IMR-90 (cell line): ENCODE measurements at regions not wholly inside any gene's neighbourhood (a gene's known extent, or its start where the extent isn't known, plus 50 kb on each side); places are given as distances from the start of the nearest gene placed in this dataset.

Experiments used
- ATAC-seq: fragments of 200-7000 bp; cut with Tn5 transposase; 2 replicates; pipeline ENCODE4 v1.9.1; 2020; ENCODE audit warnings: low read depth, mild to moderate bottlenecking, moderate library complexity
- BruUV-seq: library from RNA; stranded (reverse); fragments of 400-500 nt; replicated peaks from 2 replicates; lab custom pipeline; 2021; lab: Mats Ljungman, UMichigan
- CTCF ChIA-PET: fragments of 300-600 bp; formaldehyde crosslinking; extraction: SDS; loops from one replicate; lab custom pipeline; 2021; ENCODE audit warnings: antibody characterized with exemption; lab: Yijun Ruan, JAX
- POLR2A ChIA-PET: fragments of 300-600 bp; sonication (Branson Sonifier 250); formaldehyde crosslinking; loops from one replicate; lab custom pipeline; 2022; ENCODE audit warnings: antibody characterized with exemption; ENCODE audit not compliant: unreplicated experiment; lab: Charles Lee
- DNase-seq: peaks from one replicate; pipeline ENCODE4 v3.0.0; 2013
- H2AFZ ChIP-seq: replicated peaks from 2 replicates; pipeline ENCODE3; 2013; ENCODE audit warnings: low read length, mild to moderate bottlenecking; ENCODE audit not compliant: poor library complexity
- H2AK5ac ChIP-seq: 2 replicates; pipeline ENCODE4 v1.6.1; 2013; ENCODE audit warnings: low read depth, low read length, inconsistent platforms
- H2AK9ac ChIP-seq: replicated peaks from 2 replicates; pipeline ENCODE3; 2013; ENCODE audit warnings: mild to moderate bottlenecking, low read depth, low read length, moderate library complexity; ENCODE audit not compliant: poor library complexity
- H2BK120ac ChIP-seq: 2 replicates; pipeline ENCODE4 v1.6.1; 2013; ENCODE audit warnings: low read depth, low read length, inconsistent platforms
- H2BK15ac ChIP-seq: 3 replicates; pipeline ENCODE4 v1.6.1; 2013; ENCODE audit warnings: low read depth, low read length, inconsistent platforms
- H2BK20ac ChIP-seq: 2 replicates; pipeline ENCODE4 v1.6.1; 2013; ENCODE audit warnings: low read depth, mild to moderate bottlenecking, inconsistent platforms, low read length, moderate library complexity
- H2BK5ac ChIP-seq: 2 replicates; pipeline ENCODE4 v1.6.1; 2013; ENCODE audit warnings: mild to moderate bottlenecking, low read depth, low read length, inconsistent platforms; ENCODE audit not compliant: poor library complexity, severe bottlenecking
- H3K14ac ChIP-seq: replicated peaks from 2 replicates; pipeline ENCODE4 v1.6.1; 2013; ENCODE audit warnings: low read depth, low read length, inconsistent platforms
- H3K18ac ChIP-seq: 2 replicates; pipeline ENCODE4 v1.6.1; 2013; ENCODE audit warnings: low read depth, low read length, control low read depth
- H3K23ac ChIP-seq: 2 replicates; pipeline ENCODE4 v1.6.1; 2013; ENCODE audit warnings: low read depth, low read length, inconsistent platforms
- H3K27ac ChIP-seq: 2 replicates; pipeline ENCODE4 v1.5.1; 2013; ENCODE audit warnings: mild to moderate bottlenecking, control low read depth, low read length; ENCODE audit not compliant: insufficient read depth
- H3K27me3 ChIP-seq: 2 replicates; pipeline ENCODE4 v1.6.1; 2013; ENCODE audit warnings: low read length; ENCODE audit not compliant: control insufficient read depth, insufficient read depth
- H3K36me3 ChIP-seq: 2 replicates; pipeline ENCODE4 v1.6.1; 2013; ENCODE audit warnings: low read length, mixed read lengths; ENCODE audit not compliant: control insufficient read depth, insufficient read depth
- H3K4ac ChIP-seq: 2 replicates; pipeline ENCODE4 v1.6.1; 2013; ENCODE audit warnings: low read depth, low read length, inconsistent platforms
- H3K4me1 ChIP-seq: 2 replicates; pipeline ENCODE4 v1.6.1; 2013; ENCODE audit warnings: low read length, mixed read lengths; ENCODE audit not compliant: control insufficient read depth, insufficient read depth
- H3K4me2 ChIP-seq: 2 replicates; pipeline ENCODE4 v1.6.1; 2013; ENCODE audit warnings: low read depth, mild to moderate bottlenecking, control low read depth, low read length, moderate library complexity
- H3K4me3 ChIP-seq: 2 replicates; pipeline ENCODE4 v1.5.1; 2013; ENCODE audit warnings: low read depth, mild to moderate bottlenecking, control low read depth, low read length, moderate library complexity; ENCODE audit not compliant: insufficient read depth
- H3K56ac ChIP-seq: 2 replicates; pipeline ENCODE4 v1.6.1; 2013; ENCODE audit warnings: low read length, inconsistent platforms; ENCODE audit not compliant: insufficient read depth; ENCODE audit errors: extremely low read depth
- H3K79me1 ChIP-seq, 2 experiments: 2 replicates each; pipeline ENCODE4 v1.6.1; 2013; ENCODE audit warnings: low read length in 2 of 2, inconsistent platforms in 1 of 2, low read depth in 1 of 2
- H3K9ac ChIP-seq: 2 replicates; pipeline ENCODE4 v1.6.1; 2013; ENCODE audit warnings: low read depth, low read length, control low read depth
- H3K9me1 ChIP-seq: 2 replicates; pipeline ENCODE4 v1.6.1; 2013; ENCODE audit warnings: low read length, inconsistent platforms; ENCODE audit not compliant: insufficient read depth
- H3K9me3 ChIP-seq: 2 replicates; pipeline ENCODE4 v1.6.1; 2013; ENCODE audit warnings: low read length; ENCODE audit not compliant: control insufficient read depth, insufficient read depth
- H4K20me1 ChIP-seq: 2 replicates; pipeline ENCODE4 v1.6.1; 2013; ENCODE audit warnings: low read length, inconsistent platforms; ENCODE audit not compliant: insufficient read depth
- H4K5ac ChIP-seq: 2 replicates; pipeline ENCODE4 v1.6.1; 2013; ENCODE audit warnings: mild to moderate bottlenecking, low read depth, low read length, control low read depth
- H4K8ac ChIP-seq, 2 experiments: 2 replicates each; pipeline ENCODE4 v1.6.1; 2013; ENCODE audit warnings: low read depth in 2 of 2, low read length in 2 of 2, control low read depth in 1 of 2, inconsistent platforms in 1 of 2
- H4K91ac ChIP-seq: 2 replicates; pipeline ENCODE4 v1.6.1; 2013; ENCODE audit warnings: low read depth, low read length, inconsistent platforms; ENCODE audit not compliant: insufficient read depth
- BHLHE40 ChIP-seq: fragments of 150-350 bp; IDR thresholded peaks from 2 replicates; pipeline ENCODE4 v1.6.1; 2016; ENCODE audit warnings: mild to moderate bottlenecking, low read depth, low read length
- CEBPB ChIP-seq: IDR thresholded peaks from 2 replicates; pipeline ENCODE4 v1.6.1; 2012; ENCODE audit warnings: low read depth, low read length, improper control_type of control experiment
- CHD1 ChIP-seq: IDR thresholded peaks from 2 replicates; pipeline ENCODE4 v1.6.1; 2012; ENCODE audit warnings: low read depth, low read length, improper control_type of control experiment
- CTCF ChIP-seq: conservative IDR thresholded peaks from 2 replicates; pipeline ENCODE4 v1.5.1; 2012; ENCODE audit warnings: mild to moderate bottlenecking, low read depth, low read length, improper control_type of control experiment
- FOS ChIP-seq: fragments of 150-350 bp; IDR thresholded peaks from 2 replicates; pipeline ENCODE4 v1.6.1; 2016; ENCODE audit warnings: low read depth, low read length
- MAFK ChIP-seq: IDR thresholded peaks from 2 replicates; pipeline ENCODE4 v1.6.1; 2012; ENCODE audit warnings: low read depth, low read length, improper control_type of control experiment
- MAZ ChIP-seq: IDR thresholded peaks from 2 replicates; pipeline ENCODE4 v1.6.1; 2012; ENCODE audit warnings: low read depth, mild to moderate bottlenecking, low read length, improper control_type of control experiment, moderate library complexity, borderline replicate concordance
- MXI1 ChIP-seq: IDR thresholded peaks from 2 replicates; pipeline ENCODE4 v1.6.1; 2012; ENCODE audit warnings: low read depth, mild to moderate bottlenecking, low read length, moderate library complexity, borderline replicate concordance
- NFE2L2 ChIP-seq: fragments of 150-350 bp; IDR thresholded peaks from 2 replicates; pipeline ENCODE4 v1.6.1; 2016; ENCODE audit warnings: low read depth, mild to moderate bottlenecking, low read length
- POLR2A ChIP-seq: IDR thresholded peaks from 2 replicates; pipeline ENCODE4 v1.6.1; 2012; ENCODE audit warnings: mild to moderate bottlenecking, low read depth, low read length
- RAD21 ChIP-seq: IDR thresholded peaks from 2 replicates; pipeline ENCODE4 v1.6.1; 2012; ENCODE audit warnings: low read length, improper control_type of control experiment
- RCOR1 ChIP-seq: IDR thresholded peaks from 2 replicates; pipeline ENCODE4 v1.6.1; 2012; ENCODE audit warnings: mild to moderate bottlenecking, low read length, improper control_type of control experiment; ENCODE audit not compliant: insufficient replicate concordance
- RFX5 ChIP-seq: IDR thresholded peaks from 2 replicates; pipeline ENCODE4 v1.8.0; 2012; ENCODE audit warnings: low read depth, mild to moderate bottlenecking, low read length, moderate library complexity
- SMC3 ChIP-seq: fragments of 150-350 bp; IDR thresholded peaks from 2 replicates; pipeline ENCODE4 v1.6.1; 2016; ENCODE audit warnings: low read depth, mild to moderate bottlenecking, antibody characterized with exemption, low read length, moderate library complexity
- WGBS, 2 experiments: methylation state at CpG; one replicate each; pipeline versions ENCODE4 v1.1.5 to v1.1.7; 2013; ENCODE audit warnings: missing lambda C conversion rate in 2 of 2; ENCODE audit not compliant: insufficient read length in 1 of 2; ENCODE audit errors: extremely low coverage in 2 of 2; 5-methylcytosine and 5-hydroxymethylcytosine counted together
- dilution Hi-C: fragments of 300-500 bp; cut with HindIII; formaldehyde crosslinking; loops from one replicate; pipeline ENCODE4 v1.14.3; 2018; ENCODE audit warnings: low sequenced_read_pairs; ENCODE audit not compliant: unreplicated experiment
- in situ Hi-C: fragments of 300-500 bp; cut with MboI; formaldehyde crosslinking; loops from 3 replicates; pipeline ENCODE4 v1.14.3; 2019; ENCODE audit warnings: low sequenced_read_pairs, inconsistent platforms, mixed read lengths
- intact Hi-C: fragments of 100-400 bp; cut with micrococcal nuclease; formaldehyde crosslinking; loops from 2 replicates; pipeline ENCODE4 v1.10.0; 2022
- TF ChIP-seq, protein P1 (sequence below): fragments of 150-350 bp; IDR thresholded peaks from 2 replicates; pipeline ENCODE4 v1.6.1; 2016; ENCODE audit warnings: low read depth, mild to moderate bottlenecking, low read length, moderate library complexity, borderline replicate concordance
- TF ChIP-seq, protein P2 (sequence below): fragments of 150-350 bp; IDR thresholded peaks from 2 replicates; pipeline ENCODE4 v1.6.1; 2017; ENCODE audit warnings: mild to moderate bottlenecking, antibody characterized with exemption, low read length, low read depth

- DNase-seq (peak; percentile 7), ATAC-seq (no peak)
- CTCF ChIA-PET, result no interaction called here
- H3K23ac ChIP-seq, result no peak overlapping the region
- H2BK15ac ChIP-seq, result no peak overlapping the region
- H3K9ac ChIP-seq, result no peak overlapping the region
- no peak overlapping the region for H3K4me3 ChIP-seq
- H2BK20ac ChIP-seq, result no peak overlapping the region
- intact Hi-C loops (no loop called here), dilution Hi-C loops (no loop called here), in situ Hi-C loops (no loop called here)
- no peaks in the 10 kb centered on the region for H3K4me1 ChIP-seq
- no peak overlapping the region for H3K56ac ChIP-seq
- H3K18ac ChIP-seq, result no peak overlapping the region
- H4K5ac ChIP-seq, result no peak overlapping the region
- H2BK120ac ChIP-seq, result no peak overlapping the region
- no CpG with 5 or more reads among the region's 1 CpG for WGBS, 2 experiments
- no peak overlapping the region for H2BK5ac ChIP-seq
- no peak overlapping the region for H3K14ac ChIP-seq
- no peak overlapping the region for H2AK5ac ChIP-seq
- no peak overlapping the region for H2AK9ac ChIP-seq
- no peaks in the 10 kb centered on the region for H3K9me1 ChIP-seq
- H4K20me1 ChIP-seq, result no peaks in the 10 kb centered on the region
- H3K79me1 ChIP-seq, result no peaks in the 10 kb centered on the region
- H3K36me3 ChIP-seq, result no peaks in the 10 kb centered on the region
- H3K4me2 ChIP-seq, result no peak overlapping the region
- no TSS peak for BruUV-seq
- no peak overlapping the region for H2AFZ ChIP-seq
- POLR2A ChIA-PET, result no interaction called here
- H3K9me3 ChIP-seq, result no peaks in the 10 kb centered on the region
- no peak overlapping the region for H3K27ac ChIP-seq
- H3K27me3 ChIP-seq, result no peaks in the 10 kb centered on the region
- TF ChIP-seq MXI1 (no peak), CTCF (no peak), RFX5 (no peak), RAD21 (no peak), MAZ (no peak), CEBPB (no peak), POLR2A (no peak), RCOR1 (no peak), CHD1 (no peak), FOS (no peak), SMC3 (no peak), NFE2L2 (no peak), BHLHE40 (no peak), MAFK (no peak)
- TF ChIP-seq, protein P1, sequence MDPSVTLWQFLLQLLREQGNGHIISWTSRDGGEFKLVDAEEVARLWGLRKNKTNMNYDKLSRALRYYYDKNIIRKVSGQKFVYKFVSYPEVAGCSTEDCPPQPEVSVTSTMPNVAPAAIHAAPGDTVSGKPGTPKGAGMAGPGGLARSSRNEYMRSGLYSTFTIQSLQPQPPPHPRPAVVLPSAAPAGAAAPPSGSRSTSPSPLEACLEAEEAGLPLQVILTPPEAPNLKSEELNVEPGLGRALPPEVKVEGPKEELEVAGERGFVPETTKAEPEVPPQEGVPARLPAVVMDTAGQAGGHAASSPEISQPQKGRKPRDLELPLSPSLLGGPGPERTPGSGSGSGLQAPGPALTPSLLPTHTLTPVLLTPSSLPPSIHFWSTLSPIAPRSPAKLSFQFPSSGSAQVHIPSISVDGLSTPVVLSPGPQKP, result no peak
- TF ChIP-seq, protein P2, sequence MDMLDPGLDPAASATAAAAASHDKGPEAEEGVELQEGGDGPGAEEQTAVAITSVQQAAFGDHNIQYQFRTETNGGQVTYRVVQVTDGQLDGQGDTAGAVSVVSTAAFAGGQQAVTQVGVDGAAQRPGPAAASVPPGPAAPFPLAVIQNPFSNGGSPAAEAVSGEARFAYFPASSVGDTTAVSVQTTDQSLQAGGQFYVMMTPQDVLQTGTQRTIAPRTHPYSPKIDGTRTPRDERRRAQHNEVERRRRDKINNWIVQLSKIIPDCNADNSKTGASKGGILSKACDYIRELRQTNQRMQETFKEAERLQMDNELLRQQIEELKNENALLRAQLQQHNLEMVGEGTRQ, result no peak
- H4K8ac ChIP-seq, result no peak overlapping the region
- H4K91ac ChIP-seq, result no peak overlapping the region
- no peak overlapping the region for H3K4ac ChIP-seq
Observed at GRCh38 chr18:41771973-41772372, 183.1 kb upstream of the PIK3C3 start.
